ENCODE measurements at regions not wholly inside any gene's neighbourhood (a gene's known extent, or its start where the extent isn't known, plus 50 kb on each side); places are given as distances from the start of the nearest gene placed in this dataset.

DNA sequence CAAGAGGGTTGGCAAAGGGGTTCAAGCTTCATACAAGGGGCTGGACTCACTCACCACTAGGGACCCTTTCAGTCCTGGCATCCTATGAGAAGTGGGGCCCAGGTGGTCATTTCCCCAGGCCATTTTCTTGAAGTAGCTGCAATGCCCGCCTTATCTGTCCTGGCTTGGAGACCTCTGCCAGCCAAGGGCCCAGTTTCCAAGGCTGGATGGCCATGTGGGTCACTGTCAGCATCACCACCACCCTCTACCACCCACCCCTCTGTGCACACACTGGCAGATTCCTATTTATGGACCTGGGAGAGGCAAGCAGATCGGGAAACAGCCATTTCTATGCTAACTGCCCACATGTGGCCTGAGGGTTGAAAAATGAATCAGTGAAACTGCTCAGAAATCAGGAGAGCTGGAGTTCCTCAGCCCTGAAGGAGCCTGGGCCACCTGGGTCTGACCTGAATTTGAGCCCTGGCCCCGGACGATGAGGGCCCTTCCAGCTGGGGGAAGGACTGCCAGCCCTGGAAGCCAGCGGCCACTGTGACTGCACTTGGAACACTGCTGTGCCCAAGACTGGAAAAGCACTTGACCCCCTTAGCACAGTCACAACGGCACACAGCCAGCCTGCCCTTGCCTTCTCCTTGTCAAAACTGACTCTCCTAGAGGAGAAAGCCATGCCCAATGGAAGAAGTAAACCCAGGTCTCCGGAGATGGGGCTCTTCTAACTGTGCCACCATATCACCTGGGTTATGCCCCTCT is 442.2 kb downstream of the BUD13 start:
- Mint-ChIP-seq H3K4me3 (ENCODE audit: unreplicated experiment) (no peak overlapping the region), H3K9me3 (ENCODE audit: unreplicated experiment) (peaks cover 10% of the 10 kb centered on the region), H3K27me3 (ENCODE audit: insufficient read depth, unreplicated experiment) (no peaks in the 10 kb centered on the region), H3K4me1 (ENCODE audit: low read depth, unreplicated experiment) (peaks cover 12% of the 10 kb centered on the region), H3K36me3 (ENCODE audit: insufficient read depth, unreplicated experiment) (no peaks in the 10 kb centered on the region), H3K27ac (ENCODE audit: unreplicated experiment) (no peak overlapping the region)
- no peak for TF ChIP-seq CTCF (IDR thresholded peaks at IDR 0.05; ENCODE audit: insufficient read depth in 1 of 2, low read depth in 1 of 2, low read length in 1 of 2, severe bottlenecking in 1 of 2, unreplicated experiment in 1 of 2)
- Histone ChIP-seq H3K4me3 (ENCODE audit: low read depth, low read length) (no peak overlapping the region), H3K4me1 (peaks cover 9% of the 10 kb centered on the region; the same call in 1 of the 2 replicates), H3K36me3 (ENCODE audit: control insufficient read depth, insufficient read depth, low read length) (no peaks in the 10 kb centered on the region), H3K27me3 (replicated peaks; ENCODE audit: control insufficient read depth, insufficient read depth, low read length) (no peaks in the 10 kb centered on the region), H3K9me3 (no peaks in the 10 kb centered on the region)
- no TSS peak for BruUV-seq (replicated peaks)
- ChIA-PET POLR2A (no interaction called here), CTCF (no interaction called here)
- peak in 1 of 2 experiments; percentile 29 for DNase-seq
- intact Hi-C loops (cut with micrococcal nuclease; ENCODE audit: unreplicated experiment), result no loop called here

DNA sequence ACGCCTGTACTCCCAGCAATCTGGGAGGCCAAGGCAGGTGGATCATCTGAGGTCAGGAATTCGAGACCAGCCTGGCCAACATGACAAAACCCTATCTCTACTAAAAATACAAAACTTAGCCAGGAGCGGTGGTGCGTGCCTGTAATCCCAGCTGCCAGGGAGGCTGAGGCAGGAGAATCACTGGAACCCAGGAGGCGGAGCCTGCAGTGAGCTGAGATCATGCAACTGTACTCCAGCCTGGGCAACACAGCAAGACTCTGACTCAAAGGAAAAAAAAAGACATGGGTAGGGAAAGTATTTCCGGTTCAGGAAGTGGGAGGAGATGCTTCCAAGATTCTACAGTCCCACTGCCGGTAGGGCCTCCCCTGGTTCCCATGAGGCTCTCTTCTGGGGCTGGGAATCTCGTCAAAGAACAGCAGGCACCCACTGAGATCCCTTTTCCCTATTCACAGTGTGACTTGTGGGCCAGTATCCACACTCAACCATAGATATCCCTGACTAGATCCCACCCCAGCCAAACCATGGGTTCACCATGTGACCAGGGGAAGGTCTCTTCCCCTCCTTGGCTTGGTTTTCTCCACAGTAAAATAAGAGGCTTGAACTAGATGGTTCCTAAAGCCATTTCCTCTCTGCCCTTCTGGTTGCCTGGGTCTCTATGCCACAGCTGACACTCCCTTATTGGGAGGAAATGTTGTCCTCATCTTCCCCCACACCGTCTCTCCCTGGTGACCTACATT is 443.3 kb downstream of the BUD13 start:
- Mint-ChIP-seq H3K27ac (ENCODE audit: unreplicated experiment) (no peak overlapping the region), H3K4me3 (ENCODE audit: unreplicated experiment) (no peak overlapping the region), H3K9me3 (ENCODE audit: unreplicated experiment) (peaks cover 10% of the 10 kb centered on the region), H3K4me1 (ENCODE audit: low read depth, unreplicated experiment) (peaks cover 9% of the 10 kb centered on the region), H3K27me3 (ENCODE audit: insufficient read depth, unreplicated experiment) (no peaks in the 10 kb centered on the region), H3K36me3 (ENCODE audit: insufficient read depth, unreplicated experiment) (no peaks in the 10 kb centered on the region)
- POLR2A ChIA-PET, result no interaction called here
- Histone ChIP-seq H3K4me3 (ENCODE audit: low read depth, low read length) (no peak overlapping the region), H3K36me3 (ENCODE audit: control insufficient read depth, insufficient read depth, low read length) (no peaks in the 10 kb centered on the region), H3K4me1 (peaks cover 4% of the 10 kb centered on the region; the same call in 1 of the 2 replicates), H3K27me3 (replicated peaks; ENCODE audit: control insufficient read depth, insufficient read depth, low read length) (no peaks in the 10 kb centered on the region), H3K9me3 (no peaks in the 10 kb centered on the region)
- no TSS peak for BruUV-seq (replicated peaks)
- no peak for TF ChIP-seq CTCF (IDR thresholded peaks at IDR 0.05; ENCODE audit: insufficient read depth in 1 of 2, low read depth in 1 of 2, low read length in 1 of 2, severe bottlenecking in 1 of 2, unreplicated experiment in 1 of 2)
- CTCF ChIA-PET, result no interaction called here
- peak in 1 of 2 experiments; percentile 21 for DNase-seq
- intact Hi-C loops (cut with micrococcal nuclease; ENCODE audit: unreplicated experiment), result no loop called here

GRCh38 chr11:116328851-116329250 is 443.9 kb downstream of the BUD13 start:
- Mint-ChIP-seq H3K27ac (ENCODE audit: unreplicated experiment) (no peak overlapping the region), H3K27me3 (ENCODE audit: insufficient read depth, unreplicated experiment) (no peaks in the 10 kb centered on the region), H3K4me3 (ENCODE audit: unreplicated experiment) (no peak overlapping the region), H3K9me3 (ENCODE audit: unreplicated experiment) (peaks cover 4% of the 10 kb centered on the region), H3K4me1 (ENCODE audit: low read depth, unreplicated experiment) (peaks cover 3% of the 10 kb centered on the region), H3K36me3 (ENCODE audit: insufficient read depth, unreplicated experiment) (no peaks in the 10 kb centered on the region)
- intact Hi-C loops (cut with micrococcal nuclease; ENCODE audit: unreplicated experiment), result no loop called here
- Histone ChIP-seq H3K27me3 (replicated peaks; ENCODE audit: control insufficient read depth, insufficient read depth, low read length) (no peaks in the 10 kb centered on the region), H3K36me3 (ENCODE audit: control insufficient read depth, insufficient read depth, low read length) (no peaks in the 10 kb centered on the region), H3K4me1 (no peaks in the 10 kb centered on the region), H3K9me3 (no peaks in the 10 kb centered on the region), H3K4me3 (ENCODE audit: low read depth, low read length) (no peak overlapping the region)
- CTCF ChIA-PET, result no interaction called here
- POLR2A ChIA-PET, result no interaction called here
- no peak for TF ChIP-seq CTCF (IDR thresholded peaks at IDR 0.05; ENCODE audit: insufficient read depth in 1 of 2, low read depth in 1 of 2, low read length in 1 of 2, severe bottlenecking in 1 of 2, unreplicated experiment in 1 of 2)
- no TSS peak for BruUV-seq (replicated peaks)
- DNase-seq, result no peak

Data from Caco-2 (cell line).